GM12874 (cell line): ENCODE measurements at regions not wholly inside any gene's neighbourhood (a gene's known extent, or its start where the extent isn't known, plus 50 kb on each side); places are given as distances from the start of the nearest gene placed in this dataset.

Source experiments
- CTCF ChIP-seq: IDR thresholded peaks from 2 replicates; pipeline ENCODE4 v1.5.1; 2011; ENCODE audit warnings: low read depth, mild to moderate bottlenecking, control low read depth, low read length, moderate library complexity; ENCODE audit not compliant: insufficient read depth

- TF ChIP-seq CTCF, result no peak
Observed at GRCh38 chr2:155498106-155498505, 799.6 kb downstream of the KCNJ3 start.

GRCh38 chr2:155494744-155495143, 796.2 kb downstream of the KCNJ3 start:
- TF ChIP-seq CTCF, result no peak

- no peak for TF ChIP-seq CTCF
Observed at GRCh38 chr2:155485141-155485842, 786.8 kb downstream of the KCNJ3 start.

- no peak for TF ChIP-seq CTCF
Observed at GRCh38 chr2:155481141-155481540, 782.6 kb downstream of the KCNJ3 start.

- TF ChIP-seq CTCF, result no peak
Observed at GRCh38 chr2:155456222-155456621, 757.7 kb downstream of the KCNJ3 start.

- no peak for TF ChIP-seq CTCF
Observed at GRCh38 chr2:155442755-155443372, 744.4 kb downstream of the KCNJ3 start.

- no peak for TF ChIP-seq CTCF
Observed at GRCh38 chr2:155442088-155442487, 743.6 kb downstream of the KCNJ3 start.
